Endodermal cell (in vitro differentiated cells): ENCODE measurements at regions not wholly inside any gene's neighbourhood (a gene's known extent, or its start where the extent isn't known, plus 50 kb on each side); places are given as distances from the start of the nearest gene placed in this dataset.

Experiments
- DNase-seq: peaks from one replicate; pipeline ENCODE4 v3.0.0-alpha.2; 2017
- H3K27ac ChIP-seq: 2 replicates; pipeline ENCODE4 v1.5.1; 2013; ENCODE audit warnings: mild to moderate bottlenecking, low read depth, low read length, moderate library complexity
- H3K27me3 ChIP-seq: 2 replicates; pipeline ENCODE4 v1.6.1; 2013; ENCODE audit warnings: mild to moderate bottlenecking, low read length, moderate library complexity; ENCODE audit not compliant: insufficient read depth, control insufficient read depth, poor library complexity, severe bottlenecking
- H3K36me3 ChIP-seq: 2 replicates; pipeline ENCODE4 v1.7.0; 2013; ENCODE audit warnings: mild to moderate bottlenecking, low read length, moderate library complexity; ENCODE audit not compliant: control insufficient read depth, insufficient read depth
- H3K4me1 ChIP-seq: one replicate; pipeline ENCODE4 v1.7.0; 2013; ENCODE audit warnings: low read length; ENCODE audit not compliant: control insufficient read depth, insufficient read depth
- H3K4me3 ChIP-seq: 2 replicates; pipeline ENCODE4 v1.5.1; 2013; ENCODE audit warnings: mild to moderate bottlenecking, low read length, moderate library complexity
- H3K9ac ChIP-seq: 2 replicates; pipeline ENCODE4 v1.6.1; 2013; ENCODE audit warnings: mild to moderate bottlenecking, low read length, moderate library complexity; ENCODE audit not compliant: poor library complexity, severe bottlenecking; ENCODE audit errors: extremely low read depth
- H3K9me3 ChIP-seq: 2 replicates; pipeline ENCODE4 v1.6.1; 2013; ENCODE audit warnings: mild to moderate bottlenecking, low read length, moderate library complexity; ENCODE audit not compliant: control insufficient read depth
- H3K27ac Mint-ChIP-seq: 2 replicates; pipeline ENCODE4 v1.8.0; 2020; ENCODE audit warnings: mixed read lengths
- H3K27me3 Mint-ChIP-seq: 2 replicates; pipeline ENCODE4 v1.8.0; 2021; ENCODE audit warnings: mild to moderate bottlenecking, mixed read lengths; ENCODE audit not compliant: insufficient read depth
- H3K36me3 Mint-ChIP-seq: 2 replicates; pipeline ENCODE4 v1.8.0; 2020; ENCODE audit warnings: low read depth, mixed read lengths
- H3K4me1 Mint-ChIP-seq: 2 replicates; pipeline ENCODE4 v1.8.0; 2020; ENCODE audit warnings: mixed read lengths
- H3K4me3 Mint-ChIP-seq: 2 replicates; pipeline ENCODE4 v1.8.0; 2020; ENCODE audit warnings: mild to moderate bottlenecking, moderate library complexity, mixed read lengths
- H3K9me3 Mint-ChIP-seq: 2 replicates; pipeline ENCODE4 v1.8.0; 2020; ENCODE audit warnings: mild to moderate bottlenecking, mixed read lengths
- WGBS, 2 experiments: methylation state at CpG; one replicate each; pipeline versions ENCODE4 v1.1.5 to v1.1.7; 2013; ENCODE audit warnings: missing lambda C conversion rate in 2 of 2, mixed read lengths in 1 of 2; ENCODE audit not compliant: insufficient coverage in 1 of 2, insufficient read length in 1 of 2; 5-methylcytosine and 5-hydroxymethylcytosine counted together
- TF ChIP-seq, protein P1 (sequence below): fragments of 200-600 bp; sonication (generic); conservative IDR thresholded peaks from 2 replicates; pipeline ENCODE4 v1.5.0; 2021; ENCODE audit warnings: antibody characterized with exemption, mild to moderate bottlenecking

GRCh38 chr5:31052937-31053658 lies 140.4 kb upstream of the CDH6 start:
- no peak for DNase-seq
- Mint-ChIP-seq H3K4me3 (no peak overlapping the region), H3K9me3 (no peaks in the 10 kb centered on the region), H3K27ac (no peak overlapping the region), H3K4me1 (peaks cover 39% of the 10 kb centered on the region), H3K36me3 (no peaks in the 10 kb centered on the region), H3K27me3 (no peaks in the 10 kb centered on the region)
- no peaks in the 10 kb centered on the region for H3K36me3 ChIP-seq
- no peak overlapping the region for H3K4me3 ChIP-seq
- no peak overlapping the region for H3K27ac ChIP-seq
- peaks cover 11% of the 10 kb centered on the region for H3K4me1 ChIP-seq
- no peaks in the 10 kb centered on the region for H3K27me3 ChIP-seq
- H3K9me3 ChIP-seq, result no peaks in the 10 kb centered on the region
- 91 to 93% methylated on average over 7 of the region's 7 CpGs for WGBS, 2 experiments
- no peak overlapping the region for H3K9ac ChIP-seq
- TF ChIP-seq, protein P1, sequence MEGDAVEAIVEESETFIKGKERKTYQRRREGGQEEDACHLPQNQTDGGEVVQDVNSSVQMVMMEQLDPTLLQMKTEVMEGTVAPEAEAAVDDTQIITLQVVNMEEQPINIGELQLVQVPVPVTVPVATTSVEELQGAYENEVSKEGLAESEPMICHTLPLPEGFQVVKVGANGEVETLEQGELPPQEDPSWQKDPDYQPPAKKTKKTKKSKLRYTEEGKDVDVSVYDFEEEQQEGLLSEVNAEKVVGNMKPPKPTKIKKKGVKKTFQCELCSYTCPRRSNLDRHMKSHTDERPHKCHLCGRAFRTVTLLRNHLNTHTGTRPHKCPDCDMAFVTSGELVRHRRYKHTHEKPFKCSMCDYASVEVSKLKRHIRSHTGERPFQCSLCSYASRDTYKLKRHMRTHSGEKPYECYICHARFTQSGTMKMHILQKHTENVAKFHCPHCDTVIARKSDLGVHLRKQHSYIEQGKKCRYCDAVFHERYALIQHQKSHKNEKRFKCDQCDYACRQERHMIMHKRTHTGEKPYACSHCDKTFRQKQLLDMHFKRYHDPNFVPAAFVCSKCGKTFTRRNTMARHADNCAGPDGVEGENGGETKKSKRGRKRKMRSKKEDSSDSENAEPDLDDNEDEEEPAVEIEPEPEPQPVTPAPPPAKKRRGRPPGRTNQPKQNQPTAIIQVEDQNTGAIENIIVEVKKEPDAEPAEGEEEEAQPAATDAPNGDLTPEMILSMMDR, result no peak

DNA sequence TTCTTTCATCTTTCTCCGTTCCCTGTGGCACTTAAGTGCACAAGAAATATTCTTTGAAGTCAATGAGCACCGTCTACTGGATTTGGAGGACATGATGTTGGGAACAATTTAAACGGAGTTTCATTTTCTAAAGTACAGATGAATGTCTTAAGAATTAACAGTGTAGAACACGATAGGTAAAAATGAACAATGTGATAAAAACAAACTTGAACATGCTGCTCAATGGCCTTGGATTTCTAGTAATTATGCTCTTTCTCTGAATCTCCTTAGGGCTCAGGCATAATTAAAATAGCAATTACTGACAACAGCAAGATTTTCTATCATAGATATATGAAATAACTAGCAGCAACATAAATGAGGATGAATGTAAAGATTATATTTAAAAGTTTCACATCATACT lies 142.2 kb upstream of the CDH6 start:
- no peak for DNase-seq
- H3K4me1 ChIP-seq, result peaks cover 11% of the 10 kb centered on the region
- no peaks in the 10 kb centered on the region for H3K9me3 ChIP-seq
- peaks cover 50% of the 10 kb centered on the region for H3K4me1 Mint-ChIP-seq
- H3K27me3 Mint-ChIP-seq, result no peaks in the 10 kb centered on the region
- no peak overlapping the region for H3K27ac ChIP-seq
- TF ChIP-seq, protein P1, result no peak
- H3K9ac ChIP-seq, result no peak overlapping the region
- no peaks in the 10 kb centered on the region for H3K27me3 ChIP-seq
- no peaks in the 10 kb centered on the region for H3K36me3 Mint-ChIP-seq
- no peaks in the 10 kb centered on the region for H3K36me3 ChIP-seq
- 89 to 100% methylated on average over 3 to 4 of the region's 4 CpGs for WGBS, 2 experiments
- no peak overlapping the region for H3K4me3 Mint-ChIP-seq
- no peaks in the 10 kb centered on the region for H3K9me3 Mint-ChIP-seq
- no peak overlapping the region for H3K27ac Mint-ChIP-seq
- H3K4me3 ChIP-seq, result no peak overlapping the region

GRCh38 chr5:31049936-31050704 lies 143.4 kb upstream of the CDH6 start:
- Mint-ChIP-seq H3K27ac (no peak overlapping the region), H3K4me1 (peaks cover 50% of the 10 kb centered on the region), H3K27me3 (no peaks in the 10 kb centered on the region), H3K4me3 (no peak overlapping the region), H3K36me3 (no peaks in the 10 kb centered on the region), H3K9me3 (no peaks in the 10 kb centered on the region)
- H3K27ac ChIP-seq, result no peak overlapping the region
- no peak overlapping the region for H3K9ac ChIP-seq
- H3K27me3 ChIP-seq, result no peaks in the 10 kb centered on the region
- H3K4me3 ChIP-seq, result no peak overlapping the region
- WGBS, 2 experiments, result 55 to 78% methylated on average over 2 of the region's 2 CpGs
- H3K4me1 ChIP-seq, result peaks cover 11% of the 10 kb centered on the region
- peaks cover 5% of the 10 kb centered on the region for H3K9me3 ChIP-seq
- TF ChIP-seq, protein P1, result no peak
- DNase-seq, result no peak
- no peaks in the 10 kb centered on the region for H3K36me3 ChIP-seq
